ENCODE measurements at regions not wholly inside any gene's neighbourhood (a gene's known extent, or its start where the extent isn't known, plus 50 kb on each side); places are given as distances from the start of the nearest gene placed in this dataset.

DNA sequence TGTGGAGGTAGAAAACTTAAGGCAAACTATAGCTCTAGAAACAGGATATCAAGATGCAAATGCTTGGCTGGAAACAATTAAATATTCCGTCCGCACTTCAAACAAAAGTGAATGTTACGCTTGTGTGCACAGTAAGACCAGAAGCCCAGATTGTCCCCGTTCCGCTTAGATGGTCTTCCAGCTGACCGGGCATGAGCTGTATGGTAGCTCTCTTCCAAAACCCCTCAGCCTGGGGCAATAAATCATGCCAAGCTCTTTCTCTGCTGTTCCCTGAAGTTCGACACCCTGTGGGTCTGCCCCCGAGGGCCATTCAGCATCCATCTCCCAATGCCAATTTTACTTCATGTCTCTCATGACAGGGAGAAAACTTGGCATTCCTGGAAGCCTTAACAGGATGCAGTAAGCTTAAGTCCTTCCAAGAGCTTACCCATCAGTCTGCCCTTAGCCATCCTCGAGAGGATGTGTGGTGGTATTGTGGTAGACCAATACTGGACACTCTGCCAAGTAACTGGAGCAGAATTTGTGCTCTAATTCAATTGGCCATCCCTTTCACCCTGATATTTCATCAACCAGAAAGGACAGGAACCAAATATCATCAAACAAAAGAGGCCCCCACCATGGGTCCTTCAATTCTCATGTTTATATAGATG, 70.7 kb upstream of the RANBP6 start:
- TF ChIP-seq ZFHX2 (tag by site-specific recombination; conservative IDR thresholded peaks at IDR 0.05): no peak
- no peak for TF ChIP-seq GLI2 (tag by site-specific recombination; IDR thresholded peaks at IDR 0.05; ENCODE audit: borderline replicate concordance, low read depth)
- TF ChIP-seq KLF16 (tag by site-specific recombination; IDR thresholded peaks at IDR 0.05): no peak
- no peak for TF ChIP-seq ZFP41 (tag by site-specific recombination; IDR thresholded peaks at IDR 0.05; ENCODE audit: borderline replicate concordance)
- no peak for TF ChIP-seq KLF10 (tag by site-specific recombination; IDR thresholded peaks at IDR 0.05)
- no peak for TF ChIP-seq ZNF791 (tag by site-specific recombination; IDR thresholded peaks at IDR 0.05)
- POLR2A ChIA-PET: no interaction called here
- H3K4me1 ChIP-seq (ENCODE audit: control insufficient read depth, insufficient read depth, low read length): no peaks in the 10 kb centered on the region
- no peaks in the 10 kb centered on the region for H3K9me3 ChIP-seq (ENCODE audit: control insufficient read depth, insufficient read depth, low read depth, low read length)
- CTCF ChIA-PET: no interaction called here
- H3K4me3 ChIP-seq (ENCODE audit: low read depth, low read length): no peak overlapping the region
- no peak overlapping the region for H3K27ac ChIP-seq (ENCODE audit: extremely low read depth, low read depth, low read length)
- H3K36me3 ChIP-seq (ENCODE audit: control insufficient read depth in 2 of 2, insufficient read depth in 1 of 2, low read length in 2 of 2): no peaks in the 10 kb centered on the region

GRCh38 chr9:6080154-6080716, 64.8 kb upstream of the RANBP6 start:
- peak overlapping the region; percentile 36 for H3K4me3 ChIP-seq (ENCODE audit: low read depth, low read length)
- H3K36me3 ChIP-seq (ENCODE audit: control insufficient read depth in 2 of 2, insufficient read depth in 1 of 2, low read length in 2 of 2): no peaks in the 10 kb centered on the region
- no peaks in the 10 kb centered on the region for H3K9me3 ChIP-seq (ENCODE audit: control insufficient read depth, insufficient read depth, low read depth, low read length)
- H3K27ac ChIP-seq (ENCODE audit: extremely low read depth, low read depth, low read length): no peak overlapping the region
- CTCF ChIA-PET: interaction anchor here (0.5 to 1.4 kb wide), 7 partner anchors 9 to 247 kb away, joined by 3 to 5 read pairs (median 4); partner anchors contain the start of gene ERMP1
- POLR2A ChIA-PET: interaction anchor here (0.6 to 1.2 kb wide), 9 partner anchors 14 to 628 kb away, joined by 3 to 7 read pairs (median 3); partner anchors contain the start of gene RANBP6
- H3K4me1 ChIP-seq (ENCODE audit: control insufficient read depth, insufficient read depth, low read length): no peaks in the 10 kb centered on the region
- 0 out of 2 replicates have a peak, but pooled peaks have one; percentile 32 for TF ChIP-seq ZBTB17 (tag by site-specific recombination; IDR thresholded peaks at IDR 0.05)
- no peak for TF ChIP-seq ZNF391 (tag by site-specific recombination; IDR thresholded peaks at IDR 0.05; ENCODE audit: borderline replicate concordance, low read depth)
- TF ChIP-seq SALL2 (tag by site-specific recombination; IDR thresholded peaks at IDR 0.05; ENCODE audit: borderline replicate concordance): no peak
- no peak for TF ChIP-seq ZFP41 (tag by site-specific recombination; IDR thresholded peaks at IDR 0.05; ENCODE audit: borderline replicate concordance)
- peak; percentile 62 for TF ChIP-seq KLF8 (tag by site-specific recombination; IDR thresholded peaks at IDR 0.05)
- TF ChIP-seq SP7 (tag by site-specific recombination; IDR thresholded peaks at IDR 0.05): 0 out of 2 replicates have a peak, but pooled peaks have one; percentile 34
- peak; percentile 94 for TF ChIP-seq ZXDB (tag by site-specific recombination; IDR thresholded peaks at IDR 0.05)
- peak; percentile 85 for TF ChIP-seq ZNF518A (tag by site-specific recombination; conservative IDR thresholded peaks at IDR 0.05; ENCODE audit: low read depth)
- TF ChIP-seq ZBTB8A (tag by site-specific recombination; IDR thresholded peaks at IDR 0.05): no peak
- TF ChIP-seq ATF2 (tag by site-specific recombination; IDR thresholded peaks at IDR 0.05; ENCODE audit: low read depth): peak; percentile 84
- TF ChIP-seq RBAK (tag by site-specific recombination; IDR thresholded peaks at IDR 0.05): no peak
- TF ChIP-seq ZNF341 (tag by site-specific recombination; IDR thresholded peaks at IDR 0.05; ENCODE audit: low read depth): peak; percentile 97
- no peak for TF ChIP-seq ZNF776 (tag by site-specific recombination; IDR thresholded peaks at IDR 0.05; ENCODE audit: borderline replicate concordance)
- TF ChIP-seq YY2 (tag by site-specific recombination; IDR thresholded peaks at IDR 0.05): no peak
- peak; percentile 36; the same call in 1 of the 2 replicates for TF ChIP-seq EGR2 (tag by site-specific recombination; IDR thresholded peaks at IDR 0.05; ENCODE audit: low read depth)
- TF ChIP-seq ZNF26 (tag by site-specific recombination; IDR thresholded peaks at IDR 0.05): no peak
- TF ChIP-seq HOXC10 (CRISPR knock-in tag; IDR thresholded peaks at IDR 0.05): no peak
- TF ChIP-seq ZBTB21 (tag by site-specific recombination; IDR thresholded peaks at IDR 0.05): peak; percentile 91
- 0 out of 2 replicates have a peak, but pooled peaks have one; percentile 3 for TF ChIP-seq CTCF (tag by site-specific recombination; IDR thresholded peaks at IDR 0.05)
